ENCODE measurements at regions not wholly inside any gene's neighbourhood (a gene's known extent, or its start where the extent isn't known, plus 50 kb on each side); places are given as distances from the start of the nearest gene placed in this dataset.

DNA sequence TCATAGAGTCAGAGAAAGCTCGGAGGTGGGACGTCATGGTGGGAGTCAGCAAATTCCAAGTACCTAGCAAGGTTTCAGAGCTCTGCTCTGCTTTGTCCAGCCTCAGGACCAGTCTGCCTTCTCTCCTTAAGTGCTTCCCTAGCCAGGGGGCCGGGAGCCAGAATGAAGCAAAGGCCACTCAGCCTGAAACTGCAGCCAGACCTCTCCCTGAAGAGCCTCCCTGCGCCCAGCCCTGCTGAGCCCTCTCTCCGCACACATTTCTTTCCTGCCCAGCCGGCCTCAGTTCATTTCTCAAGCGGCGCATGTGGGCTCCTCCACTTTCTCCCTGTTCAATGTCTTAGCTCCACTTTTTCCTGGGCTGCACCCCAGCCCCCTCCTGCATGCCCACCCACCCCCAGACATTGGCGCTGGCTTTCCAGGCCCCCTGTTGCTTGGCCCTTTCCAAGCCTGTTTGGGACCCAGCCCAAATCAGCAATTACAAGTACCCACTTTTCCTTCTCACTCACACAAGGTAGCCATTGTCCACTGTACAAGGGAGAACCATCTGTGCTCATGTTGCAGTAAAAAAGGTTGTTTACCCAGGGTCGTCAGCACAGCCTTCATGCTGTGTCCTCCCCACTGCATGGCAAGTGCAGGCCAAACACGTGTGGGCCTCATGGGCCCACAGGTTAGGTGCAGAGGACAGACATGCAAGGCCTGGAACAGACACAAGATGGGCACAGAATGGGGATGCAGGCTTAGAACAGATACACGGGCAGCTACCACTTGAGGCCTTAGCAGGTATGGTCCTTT lies 147.1 kb downstream of the MRPL14 start:
- no peak for DNase-seq

DNA sequence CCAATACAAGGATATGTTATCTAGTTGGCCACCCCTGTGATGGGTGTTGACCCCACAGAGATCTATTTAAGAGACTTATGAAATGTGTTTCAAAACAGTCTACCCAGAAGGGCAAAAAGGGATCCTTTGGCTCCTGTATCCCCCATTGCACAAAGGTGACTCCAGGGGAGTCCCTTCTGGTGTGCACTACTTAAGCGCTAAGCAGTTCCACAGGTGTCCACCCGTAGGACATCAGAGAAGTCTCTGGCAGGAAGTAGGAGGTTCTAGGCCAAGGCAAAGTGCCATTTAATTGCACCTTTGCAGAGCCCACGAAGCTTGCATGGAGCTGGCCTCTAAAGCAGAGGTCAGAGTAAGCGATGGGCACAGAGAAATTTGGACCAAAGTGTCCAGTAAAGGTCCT lies 147.7 kb downstream of the MRPL14 start:
- DNase-seq, result no peak

DNA sequence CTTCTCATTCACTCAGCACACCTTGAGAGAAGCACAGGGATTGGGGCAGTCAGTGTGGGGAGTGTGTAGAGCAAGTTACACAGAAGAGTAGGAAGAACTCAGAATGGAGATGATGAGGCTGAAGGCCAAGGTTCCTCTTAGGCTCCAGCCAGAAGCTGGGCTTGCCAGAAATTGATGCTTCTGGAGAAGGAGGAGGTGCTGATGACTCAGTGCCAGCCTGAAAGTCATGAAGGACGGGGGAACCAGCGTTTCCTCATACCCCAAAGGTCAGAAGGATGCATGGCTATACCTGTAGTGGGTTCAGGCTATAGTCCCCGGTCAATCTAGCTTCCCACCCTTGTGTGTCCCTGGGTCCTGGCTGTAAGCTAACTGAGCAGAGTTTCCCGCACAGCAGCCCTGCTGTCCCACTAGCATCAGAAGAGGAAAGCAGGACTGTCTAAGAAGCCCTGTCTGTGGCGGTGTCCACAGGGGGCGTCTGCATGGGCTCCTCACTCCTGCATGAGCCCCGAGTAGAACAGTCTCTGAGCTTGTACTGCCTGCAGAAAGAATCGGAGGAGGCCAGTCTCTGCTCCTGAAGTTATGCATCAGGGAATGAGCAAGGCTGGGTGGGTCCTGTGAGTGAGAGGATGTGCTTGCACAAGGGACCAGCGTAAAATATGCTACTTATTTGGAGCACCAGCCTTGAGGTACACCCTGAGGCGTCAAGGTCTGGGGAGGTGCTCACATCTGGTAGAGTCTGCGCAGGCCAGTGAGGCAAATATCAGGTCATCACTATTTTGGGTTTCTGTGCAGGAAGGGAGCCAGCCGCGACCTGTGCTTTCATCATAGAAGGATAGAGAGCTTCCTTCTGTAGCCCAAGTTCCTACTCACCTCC lies 148.5 kb downstream of the MRPL14 start:
- no peak for DNase-seq

DNA sequence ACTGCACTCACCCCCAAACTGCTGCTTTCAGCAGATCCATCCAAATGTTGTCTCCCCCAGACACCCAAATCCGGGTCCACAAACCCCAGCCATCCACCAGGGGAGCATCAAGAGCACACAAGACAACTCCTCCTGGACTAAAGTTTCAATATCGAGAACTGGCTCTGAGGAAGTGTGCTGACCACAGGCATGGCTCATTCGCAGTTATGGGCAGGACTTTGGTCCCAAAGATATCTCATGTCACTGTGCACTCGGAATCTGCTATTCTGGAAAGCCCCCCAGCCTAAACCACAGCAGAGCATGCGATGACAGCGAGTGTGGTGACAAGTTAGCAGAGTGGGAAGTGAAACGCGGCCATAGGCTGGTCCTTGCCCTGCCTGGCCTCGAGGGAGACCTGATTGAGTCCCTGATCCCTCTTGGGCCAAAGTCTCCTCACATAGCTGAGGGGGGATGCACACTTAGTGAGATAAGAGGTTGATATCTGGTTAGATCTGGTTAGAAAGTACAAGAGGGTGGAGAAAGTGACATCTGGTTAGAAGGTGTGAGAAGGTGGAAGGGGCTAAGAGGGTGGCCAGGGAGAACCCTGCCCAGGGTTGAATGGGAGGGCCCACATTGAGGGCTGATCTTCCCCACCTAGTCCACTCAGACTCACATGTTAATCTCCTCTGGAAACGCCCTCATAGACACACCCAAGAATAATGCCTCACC lies 149.7 kb downstream of the MRPL14 start:
- no peak for DNase-seq

DNA sequence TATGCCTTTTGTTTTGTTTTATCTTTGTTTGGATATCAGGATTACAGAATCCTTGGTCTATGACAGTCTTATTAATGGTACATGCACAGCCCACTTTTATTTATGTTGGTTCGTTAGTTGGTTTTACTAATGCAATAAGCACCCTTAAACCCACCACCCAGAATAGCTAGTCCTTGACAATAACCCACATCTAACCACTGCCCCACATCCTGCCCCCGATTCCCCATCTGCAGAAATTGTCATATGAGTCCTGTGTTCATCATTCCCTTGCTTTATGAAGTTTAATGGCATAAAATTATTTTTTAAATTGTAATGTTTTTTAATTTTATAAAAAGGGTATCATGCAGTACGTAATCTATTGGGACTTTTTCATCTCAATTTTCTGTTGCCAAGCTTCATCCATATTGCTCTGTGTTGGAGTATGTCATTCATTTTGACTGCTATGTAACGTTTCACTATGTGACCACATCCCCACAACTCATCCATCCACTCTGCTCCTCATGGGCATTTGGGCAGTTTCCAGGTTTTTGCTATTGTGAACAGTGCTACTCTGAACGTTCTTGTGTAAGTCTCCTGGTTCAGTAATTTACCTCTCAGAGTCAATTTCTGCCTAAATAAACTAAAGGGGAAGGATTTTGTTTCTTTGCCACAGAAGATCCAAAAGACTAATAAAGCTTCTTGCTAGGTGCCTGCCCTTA lies 150.4 kb downstream of the MRPL14 start:
- no peak for DNase-seq

DNA sequence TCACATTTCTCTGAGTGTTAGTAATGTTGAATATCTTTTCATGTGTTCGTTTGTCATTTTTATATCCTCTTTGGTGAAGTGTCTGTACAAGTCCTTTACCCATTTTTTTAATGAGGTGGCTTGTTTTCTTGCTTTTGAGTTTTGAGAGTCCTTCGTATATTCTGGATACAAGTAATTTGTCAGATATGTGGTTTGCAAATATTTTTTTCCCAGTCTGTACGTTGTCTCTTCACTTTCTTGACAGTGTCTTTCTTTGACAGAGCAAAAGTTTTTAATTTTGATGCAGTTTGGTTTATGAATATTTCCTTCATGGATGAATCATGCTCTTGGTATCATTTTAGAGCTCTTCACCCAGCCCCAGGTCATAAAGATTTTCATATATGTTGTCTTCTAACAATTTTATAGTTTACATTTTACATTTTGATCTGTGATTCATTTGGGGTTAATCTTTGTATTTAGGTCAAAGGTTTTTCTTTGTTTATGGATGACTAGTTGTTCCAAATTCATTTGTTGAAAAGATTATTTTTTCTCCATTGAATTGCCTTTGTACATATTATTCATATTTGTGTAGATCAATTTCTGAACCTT lies 152.5 kb downstream of the MRPL14 start:
- no peak for DNase-seq

DNA sequence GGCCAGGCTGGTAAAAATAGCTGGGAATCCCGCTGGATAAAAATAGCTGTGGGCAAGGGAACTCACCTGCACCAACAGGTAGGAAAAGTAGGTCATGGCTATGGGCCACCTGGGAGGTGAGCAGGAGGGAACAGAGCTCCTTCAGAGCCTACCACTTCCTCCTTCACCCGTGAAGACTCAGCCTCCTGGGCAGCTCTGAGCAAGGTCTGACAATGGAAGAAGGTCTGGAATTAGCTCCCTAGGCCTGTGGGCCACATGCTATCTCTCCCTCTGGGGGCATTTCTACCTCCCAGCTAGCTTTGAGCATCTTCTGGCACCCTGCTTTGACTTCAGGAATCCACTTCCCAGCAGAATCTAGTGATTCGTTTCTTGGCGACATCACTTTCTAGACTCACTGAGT lies 153.9 kb downstream of the MRPL14 start:
- DNase-seq, result no peak

DNA sequence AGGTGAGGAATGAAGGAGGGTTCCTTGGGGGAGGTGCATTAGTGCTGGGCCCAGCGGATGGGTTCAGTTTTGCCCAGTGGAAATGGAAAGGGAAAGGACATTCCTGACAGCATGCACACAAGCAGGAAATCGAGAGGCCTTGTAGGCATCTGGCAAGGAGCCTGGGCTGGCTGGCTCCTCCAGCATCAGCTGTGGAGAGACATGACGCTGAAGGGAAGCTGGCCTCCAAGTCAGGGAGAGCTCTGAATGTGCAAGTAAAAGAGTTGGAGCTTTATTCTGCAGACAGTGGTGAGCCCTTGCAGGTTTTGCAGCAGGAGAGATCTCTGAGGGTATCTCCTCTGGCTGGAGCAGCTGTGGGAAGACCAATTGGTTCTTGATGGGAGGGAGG lies 154.3 kb downstream of the MRPL14 start:
- DNase-seq, result peak; percentile 29

GRCh38 chr6:43972179-43972912 lies 154.9 kb downstream of the MRPL14 start:
- peak; percentile 35 for DNase-seq

GRCh38 chr6:43971776-43972126 lies 155.5 kb downstream of the MRPL14 start:
- DNase-seq, result no peak

DNA sequence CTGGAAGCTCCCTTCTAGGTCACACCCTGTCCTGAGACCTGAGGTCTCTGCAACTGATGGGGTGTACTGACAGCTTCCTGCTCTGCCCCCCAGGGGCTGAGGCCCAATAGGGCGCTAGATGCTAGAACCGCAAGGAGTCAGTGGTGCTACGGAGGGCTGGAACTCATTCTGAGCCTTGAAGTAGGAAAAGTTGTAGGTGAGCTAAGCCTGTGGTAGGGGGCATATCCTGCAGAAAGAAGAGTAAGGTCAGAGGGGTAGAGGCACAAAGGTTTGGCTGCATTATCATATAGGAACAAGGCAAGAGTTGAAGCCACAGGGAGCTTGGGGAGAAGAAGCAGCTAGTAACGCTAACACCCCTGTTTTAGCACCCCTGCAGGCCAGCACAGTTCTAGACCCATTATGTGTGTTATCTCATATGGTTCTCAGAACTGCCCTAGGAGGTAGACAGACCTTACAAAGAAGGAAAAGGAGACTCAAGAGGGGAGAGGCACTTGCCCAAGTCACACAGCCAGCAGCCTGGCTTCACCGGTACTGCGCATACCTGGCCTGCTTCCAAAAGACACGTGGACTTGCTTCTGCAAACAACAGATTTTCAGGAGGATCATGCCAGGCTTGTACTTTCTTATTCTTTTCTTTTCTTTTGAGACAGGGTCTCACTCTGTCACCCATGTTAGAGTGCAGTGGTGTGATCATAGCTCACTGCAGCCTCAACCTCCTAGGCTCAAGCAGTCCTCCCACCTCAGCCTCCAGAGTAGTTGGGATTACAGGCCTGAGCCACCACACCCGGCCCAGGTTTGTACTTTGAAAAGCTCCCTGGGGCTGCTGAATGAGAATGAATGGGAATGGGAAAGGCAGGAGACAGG lies 156.1 kb downstream of the MRPL14 start:
- DNase-seq, result peak; percentile 77

- DNase-seq, result no peak
These were observed 157.0 kb downstream of the MRPL14 start for GRCh38 chr6:43970068-43970912.

DNA sequence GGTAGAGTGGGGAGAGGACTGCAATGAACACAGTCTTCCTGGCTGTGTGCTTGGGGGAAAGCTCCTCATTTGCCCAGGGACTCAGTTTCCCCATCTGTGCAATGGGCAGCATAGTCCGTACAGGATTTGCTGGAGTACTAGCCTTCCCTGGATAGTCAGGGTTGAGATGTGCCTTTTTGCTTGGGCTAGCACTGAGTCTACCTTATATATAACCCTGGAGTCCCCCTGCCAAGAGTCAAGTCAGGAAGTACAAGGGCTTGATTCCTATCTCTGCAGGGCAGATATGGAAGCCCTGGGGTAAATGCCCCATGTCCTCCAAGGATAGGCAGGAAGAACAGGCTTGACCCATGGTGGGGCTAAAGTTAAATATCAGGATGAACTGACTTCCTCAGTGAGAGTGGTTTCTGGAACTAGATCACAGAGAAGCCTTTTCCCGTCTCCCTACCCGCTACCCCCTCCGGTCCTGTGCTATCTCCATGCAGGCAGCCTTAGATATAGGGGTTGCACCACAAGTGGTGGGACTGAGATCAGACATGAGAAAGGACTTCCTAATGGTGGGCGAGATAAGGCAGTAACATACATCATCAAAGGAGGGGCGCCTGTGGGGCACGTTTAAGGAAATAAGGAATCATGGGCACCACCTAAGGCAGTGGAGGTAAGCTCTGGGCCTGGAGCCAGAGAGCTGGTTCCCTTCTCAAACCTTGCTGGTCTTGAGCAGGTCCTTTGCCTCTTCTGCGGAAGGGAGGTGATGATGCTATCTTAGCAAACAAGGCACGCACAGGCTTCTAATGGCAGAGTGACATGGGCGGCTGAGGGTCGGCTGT lies 157.9 kb downstream of the MRPL14 start:
- no peak for DNase-seq

GRCh38 chr6:43968110-43968965 lies 158.9 kb downstream of the MRPL14 start:
- no peak for DNase-seq

DNA sequence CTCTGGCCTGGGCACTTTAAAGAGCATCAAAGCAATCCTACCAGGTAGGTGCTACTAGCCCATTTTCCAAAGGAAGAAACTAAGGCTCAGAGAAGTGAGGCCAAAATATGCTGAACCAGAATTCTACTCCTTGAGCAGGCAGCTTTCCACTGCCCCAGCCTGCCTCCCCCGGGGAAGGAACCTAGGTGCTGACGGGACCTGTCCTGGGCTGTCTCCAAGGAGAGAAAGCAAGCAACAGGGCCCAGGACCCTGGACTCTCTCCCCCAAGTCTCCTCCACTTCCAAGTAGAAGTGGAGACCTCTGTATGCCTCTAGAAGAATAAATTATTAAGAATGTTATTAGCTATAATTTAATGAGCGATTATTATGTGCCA lies 159.5 kb downstream of the MRPL14 start:
- no peak for DNase-seq

DNA sequence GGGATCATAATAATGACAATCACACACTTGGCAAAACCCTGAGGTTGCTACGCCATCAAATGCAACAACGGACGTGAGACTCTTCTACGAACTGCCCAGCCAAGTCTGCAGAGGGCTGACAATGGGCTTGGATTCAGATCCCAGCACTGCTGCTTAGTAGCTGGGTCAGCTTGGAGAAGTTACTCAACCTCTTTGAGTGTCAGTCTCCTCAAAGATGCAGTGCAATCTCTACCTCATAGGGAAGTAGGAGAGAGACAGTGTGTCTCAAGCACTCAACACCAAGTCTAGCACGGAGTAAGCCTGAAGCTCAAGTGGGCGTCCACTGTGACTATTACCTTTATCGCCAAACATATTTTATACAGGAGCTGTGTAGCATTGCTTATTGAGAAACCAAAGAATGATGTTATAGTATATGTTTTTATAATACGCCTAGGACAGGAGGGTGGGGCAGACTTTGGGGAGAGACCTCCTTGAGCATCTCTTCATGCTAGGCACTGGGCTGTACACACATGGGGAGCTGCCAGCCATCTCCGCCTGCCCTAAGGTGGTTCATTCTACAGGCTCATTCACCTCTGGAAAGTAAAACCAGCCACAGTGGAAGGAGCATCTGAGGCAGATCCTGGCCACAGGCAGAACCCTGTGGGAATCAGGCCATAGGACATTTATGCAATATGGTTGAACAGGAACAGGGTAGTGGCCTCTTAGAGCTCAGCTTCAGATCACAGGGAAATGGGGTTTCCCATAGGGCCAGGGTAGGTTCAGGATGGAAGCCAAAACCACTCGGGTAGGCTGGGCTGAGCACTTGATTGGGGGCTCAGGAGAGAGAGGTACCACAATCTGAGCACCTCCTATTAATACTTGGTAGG lies 160.2 kb downstream of the MRPL14 start:
- no peak for DNase-seq

DNA sequence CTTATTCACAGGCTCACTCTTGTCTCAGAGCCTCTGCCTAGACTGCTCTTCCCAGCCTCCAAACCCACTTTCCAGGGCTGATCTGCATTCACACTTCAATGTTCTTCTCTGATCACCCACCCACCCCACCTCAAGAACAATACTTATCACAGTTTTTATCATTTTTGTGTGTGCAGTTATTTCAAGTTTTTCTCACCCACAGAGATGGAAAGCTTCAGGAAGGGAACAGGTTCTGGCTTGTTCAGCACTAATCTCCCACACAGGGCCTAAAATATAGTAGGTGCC lies 160.9 kb downstream of the MRPL14 start:
- no peak for DNase-seq
